OCI-LY1 (cell line): ENCODE measurements at regions not wholly inside any gene's neighbourhood (a gene's known extent, or its start where the extent isn't known, plus 50 kb on each side); places are given as distances from the start of the nearest gene placed in this dataset.

Source experiments
- EZH2 ChIP-seq: fragments of 200-600 bp; sonication (generic), shearing (Covaris generic); IDR thresholded peaks from 2 replicates; pipeline ENCODE4 v1.8.0; 2017; ENCODE audit warnings: borderline replicate concordance, mixed run types, mild to moderate bottlenecking, antibody characterized with exemption, low read length, moderate library complexity, mixed read lengths
- TF ChIP-seq, protein P1 (sequence below): fragments of 200-600 bp; sonication (generic), shearing (Covaris generic); IDR thresholded peaks from 2 replicates; pipeline ENCODE4 v1.5.1; 2017; ENCODE audit warnings: mild to moderate bottlenecking, antibody characterized with exemption, low read length, moderate library complexity, mixed read lengths

- TF ChIP-seq, protein P1, sequence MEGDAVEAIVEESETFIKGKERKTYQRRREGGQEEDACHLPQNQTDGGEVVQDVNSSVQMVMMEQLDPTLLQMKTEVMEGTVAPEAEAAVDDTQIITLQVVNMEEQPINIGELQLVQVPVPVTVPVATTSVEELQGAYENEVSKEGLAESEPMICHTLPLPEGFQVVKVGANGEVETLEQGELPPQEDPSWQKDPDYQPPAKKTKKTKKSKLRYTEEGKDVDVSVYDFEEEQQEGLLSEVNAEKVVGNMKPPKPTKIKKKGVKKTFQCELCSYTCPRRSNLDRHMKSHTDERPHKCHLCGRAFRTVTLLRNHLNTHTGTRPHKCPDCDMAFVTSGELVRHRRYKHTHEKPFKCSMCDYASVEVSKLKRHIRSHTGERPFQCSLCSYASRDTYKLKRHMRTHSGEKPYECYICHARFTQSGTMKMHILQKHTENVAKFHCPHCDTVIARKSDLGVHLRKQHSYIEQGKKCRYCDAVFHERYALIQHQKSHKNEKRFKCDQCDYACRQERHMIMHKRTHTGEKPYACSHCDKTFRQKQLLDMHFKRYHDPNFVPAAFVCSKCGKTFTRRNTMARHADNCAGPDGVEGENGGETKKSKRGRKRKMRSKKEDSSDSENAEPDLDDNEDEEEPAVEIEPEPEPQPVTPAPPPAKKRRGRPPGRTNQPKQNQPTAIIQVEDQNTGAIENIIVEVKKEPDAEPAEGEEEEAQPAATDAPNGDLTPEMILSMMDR: no peak
- no peak for TF ChIP-seq EZH2
Observed at GRCh38 chr4:117623326-117623725, 411.0 kb upstream of the NDST3 start.
